ENCODE measurements at regions not wholly inside any gene's neighbourhood (a gene's known extent, or its start where the extent isn't known, plus 50 kb on each side); places are given as distances from the start of the nearest gene placed in this dataset.

DNA sequence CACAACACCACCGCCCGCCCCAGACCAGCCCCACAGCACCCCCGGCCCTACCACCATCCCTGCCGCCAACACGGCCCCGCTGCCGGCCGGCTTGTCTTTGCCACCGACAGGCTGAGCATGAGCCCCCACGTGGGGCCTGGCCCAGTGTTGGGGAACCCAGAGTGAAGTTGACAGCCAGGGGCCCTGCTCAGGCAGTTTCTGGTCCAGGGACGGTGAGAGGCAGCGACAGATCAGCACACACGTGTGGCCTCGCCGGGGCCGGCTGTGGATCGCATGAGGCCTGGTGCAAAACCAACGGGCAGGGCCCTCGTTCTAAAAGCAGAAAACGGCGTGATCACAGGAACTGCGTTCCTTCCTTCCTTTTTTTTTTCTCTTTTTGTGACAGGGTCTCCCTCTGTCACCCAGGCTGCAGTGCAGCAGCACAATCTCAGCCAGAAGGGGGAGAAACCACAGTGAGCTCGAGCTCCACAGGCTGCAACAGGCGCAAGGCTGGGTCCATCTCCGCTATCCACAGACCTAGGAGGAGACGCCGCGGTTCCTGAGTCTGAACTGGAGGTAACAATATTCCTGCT is 50.5 kb upstream of the FBRSL1 start:
- DNase-seq, result no peak

DNA sequence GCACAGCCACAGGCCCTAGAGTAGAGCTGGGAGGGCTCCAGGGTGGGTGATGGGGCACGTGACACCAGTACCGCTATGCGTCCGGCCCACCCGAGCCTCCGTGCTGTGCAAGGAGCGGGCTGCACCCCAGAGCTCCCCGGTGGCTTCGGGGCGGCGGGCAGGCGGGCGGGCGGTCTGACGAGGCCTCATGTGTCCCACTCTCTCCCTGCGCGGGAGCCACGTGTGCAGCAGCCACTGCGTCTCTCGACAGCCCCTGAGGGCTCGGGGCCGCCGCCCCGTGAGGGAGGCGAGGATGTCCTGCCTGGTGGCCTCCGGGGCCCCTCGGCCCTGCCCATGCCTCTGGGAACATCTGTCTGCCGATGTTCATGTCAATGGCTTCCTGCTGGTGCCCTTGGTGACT is 51.2 kb upstream of the FBRSL1 start:
- DNase-seq, result no peak

DNA sequence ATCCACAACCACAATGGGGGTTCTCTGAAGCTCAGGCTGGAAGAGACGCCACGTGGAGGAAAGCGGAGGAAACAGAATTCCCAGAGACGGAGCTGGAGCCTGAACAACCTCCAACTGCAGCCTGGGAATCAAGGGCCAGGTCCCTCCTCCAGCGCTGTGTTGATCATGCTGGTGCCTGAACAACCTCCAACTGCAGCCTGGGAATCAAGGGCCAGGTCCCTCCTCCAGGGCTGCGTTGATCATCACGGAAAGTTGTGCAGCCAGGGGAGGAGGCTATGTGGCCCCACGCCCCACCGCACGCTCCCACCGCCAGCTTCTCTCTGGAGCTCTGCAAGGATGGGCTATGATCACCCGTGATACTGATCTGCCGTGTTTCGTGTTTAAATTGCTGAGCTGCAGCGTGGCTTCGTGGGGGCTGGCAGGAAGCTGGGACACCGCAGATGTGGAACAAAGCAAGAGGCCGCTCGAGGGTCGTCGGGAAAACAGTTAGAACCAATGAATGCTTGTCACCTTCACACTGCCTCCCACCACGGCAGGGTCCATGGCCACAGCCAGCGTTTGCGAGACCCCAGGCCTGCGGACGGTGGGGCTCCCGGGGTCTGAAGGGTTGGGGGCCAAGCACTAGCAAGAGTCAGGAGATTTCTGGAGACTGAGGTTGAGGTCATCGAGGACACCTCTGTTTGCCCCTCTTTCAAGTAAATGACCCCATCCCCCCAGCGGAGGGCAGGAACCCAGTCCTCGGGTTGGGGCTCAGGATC is 51.8 kb upstream of the FBRSL1 start:
- DNase-seq, result no peak

DNA sequence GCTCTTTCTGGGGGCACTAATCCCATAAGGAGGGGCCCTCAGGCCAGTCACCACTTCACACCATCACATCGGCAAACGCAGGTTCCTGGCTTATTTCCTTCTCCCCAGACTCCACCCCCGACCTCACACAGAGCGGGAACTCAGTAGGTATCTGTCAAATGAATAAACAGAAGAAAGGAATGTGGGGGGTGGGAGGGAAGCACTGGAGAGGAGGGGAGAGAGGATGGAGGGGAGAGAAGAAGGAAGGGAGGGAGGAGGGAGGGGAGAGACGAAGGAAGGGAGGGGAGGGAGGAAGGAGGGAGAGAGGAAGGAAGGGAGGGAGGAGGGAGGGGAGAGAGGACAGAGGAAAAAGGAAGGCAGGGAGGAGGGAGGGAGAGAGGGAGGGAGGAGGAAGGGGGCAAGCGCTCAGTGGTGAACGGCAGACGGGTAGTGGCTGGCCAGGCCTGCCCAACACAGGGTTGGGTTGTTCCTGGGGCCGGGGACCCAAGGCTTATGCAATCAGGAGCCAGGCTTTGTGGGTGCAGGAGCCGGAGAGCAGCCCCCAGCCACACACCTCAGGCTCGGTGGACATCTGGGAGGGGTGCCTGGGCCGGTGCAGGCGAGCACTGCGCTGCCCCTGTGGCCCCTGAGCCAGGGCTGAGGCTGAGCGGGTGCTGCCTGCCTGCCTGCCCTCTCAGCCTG is 52.6 kb upstream of the FBRSL1 start:
- no peak for DNase-seq

DNA sequence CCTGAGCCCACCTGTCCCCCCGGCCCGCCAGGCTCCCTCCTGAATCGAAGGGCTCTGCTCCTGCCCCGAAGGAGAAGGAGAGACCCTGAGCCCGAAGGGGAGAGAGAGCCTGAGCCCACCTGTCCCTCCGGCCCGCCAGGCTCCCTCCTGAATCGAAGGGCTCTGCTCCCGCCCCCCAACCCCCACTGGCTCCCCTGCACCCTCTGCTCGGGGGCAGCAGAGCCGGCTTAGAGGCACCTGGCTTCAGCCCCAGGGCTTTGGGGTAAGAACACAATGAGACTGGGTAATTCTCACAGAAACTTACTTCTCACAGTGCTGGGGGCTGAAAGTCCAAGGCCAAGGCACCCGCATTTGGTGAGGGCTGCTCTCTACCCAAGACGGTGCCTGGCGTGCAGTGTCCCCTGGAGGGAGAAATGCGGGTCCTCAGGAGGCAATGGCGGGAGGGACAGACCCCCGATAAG is 53.1 kb upstream of the FBRSL1 start:
- DNase-seq, result no peak

DNA sequence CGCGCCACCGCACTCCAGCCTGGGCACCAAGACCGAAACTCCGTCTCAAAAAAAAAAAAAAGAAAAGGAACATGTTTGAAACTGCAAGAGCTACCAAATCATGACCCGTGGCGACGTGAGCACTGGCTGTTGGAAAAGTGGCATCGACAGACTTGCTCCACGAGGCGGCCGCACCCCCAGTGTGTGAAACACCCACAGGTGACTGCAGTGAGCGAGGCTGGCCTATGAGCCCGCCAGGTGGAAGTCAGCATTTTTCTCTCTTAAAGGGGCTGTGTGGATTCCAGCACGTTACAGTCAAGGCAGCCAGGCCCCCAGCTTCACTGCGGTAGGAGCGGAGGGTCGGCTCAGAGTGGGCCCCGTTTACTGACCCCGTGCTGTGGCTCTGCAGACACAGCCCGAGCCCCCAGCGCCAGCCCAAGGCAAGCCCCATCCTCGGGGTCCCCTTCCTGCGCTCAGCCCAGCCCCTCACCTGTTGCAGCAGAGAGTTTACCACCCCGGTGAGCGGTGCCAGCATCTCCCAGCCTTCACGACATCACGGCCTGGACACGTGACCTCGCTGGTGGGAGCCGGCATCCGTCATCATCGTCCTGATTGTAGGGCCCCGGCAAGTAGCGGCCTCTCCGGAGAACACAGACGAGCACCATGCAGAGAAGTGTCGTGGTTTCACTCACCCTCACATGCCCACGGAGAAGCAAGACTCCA is 54.3 kb upstream of the FBRSL1 start:
- no peak for DNase-seq

DNA sequence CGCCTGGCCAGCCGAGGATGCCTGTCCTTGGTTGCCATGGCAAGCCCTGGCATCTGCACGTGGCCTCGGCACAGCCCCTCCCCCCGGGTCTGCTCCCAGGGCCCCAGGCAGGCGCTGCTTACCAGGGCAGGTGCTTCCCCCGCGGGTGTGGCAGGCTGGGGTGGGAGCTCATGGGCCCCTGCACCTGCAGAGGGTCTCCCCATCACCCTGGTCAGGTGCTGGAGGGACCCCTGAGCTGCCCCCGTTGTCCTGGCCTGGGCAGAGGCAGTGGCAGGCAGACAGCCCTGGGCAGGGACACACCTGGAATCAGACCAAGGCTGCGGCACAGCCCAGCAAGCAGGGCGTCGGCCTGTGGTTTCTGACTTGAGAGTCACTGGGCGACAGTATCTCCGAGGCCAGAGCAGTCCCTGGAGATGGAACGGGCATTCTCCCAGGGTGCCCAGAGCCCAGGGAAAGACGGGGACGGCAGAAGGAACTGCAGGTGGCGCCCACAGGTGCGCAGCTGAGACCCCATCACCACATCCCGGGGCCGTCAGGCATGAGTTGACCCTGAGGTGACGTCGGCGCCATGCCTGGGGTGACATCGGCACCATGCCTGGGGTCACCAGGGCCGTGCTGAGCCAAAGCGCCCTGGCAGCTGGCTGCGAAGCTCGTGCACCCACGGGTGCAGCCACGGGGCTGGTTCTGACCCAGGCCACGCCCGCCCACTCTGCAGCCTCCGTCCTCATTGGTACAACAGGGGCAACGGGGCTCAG is 56.1 kb upstream of the FBRSL1 start:
- no peak for DNase-seq

DNA sequence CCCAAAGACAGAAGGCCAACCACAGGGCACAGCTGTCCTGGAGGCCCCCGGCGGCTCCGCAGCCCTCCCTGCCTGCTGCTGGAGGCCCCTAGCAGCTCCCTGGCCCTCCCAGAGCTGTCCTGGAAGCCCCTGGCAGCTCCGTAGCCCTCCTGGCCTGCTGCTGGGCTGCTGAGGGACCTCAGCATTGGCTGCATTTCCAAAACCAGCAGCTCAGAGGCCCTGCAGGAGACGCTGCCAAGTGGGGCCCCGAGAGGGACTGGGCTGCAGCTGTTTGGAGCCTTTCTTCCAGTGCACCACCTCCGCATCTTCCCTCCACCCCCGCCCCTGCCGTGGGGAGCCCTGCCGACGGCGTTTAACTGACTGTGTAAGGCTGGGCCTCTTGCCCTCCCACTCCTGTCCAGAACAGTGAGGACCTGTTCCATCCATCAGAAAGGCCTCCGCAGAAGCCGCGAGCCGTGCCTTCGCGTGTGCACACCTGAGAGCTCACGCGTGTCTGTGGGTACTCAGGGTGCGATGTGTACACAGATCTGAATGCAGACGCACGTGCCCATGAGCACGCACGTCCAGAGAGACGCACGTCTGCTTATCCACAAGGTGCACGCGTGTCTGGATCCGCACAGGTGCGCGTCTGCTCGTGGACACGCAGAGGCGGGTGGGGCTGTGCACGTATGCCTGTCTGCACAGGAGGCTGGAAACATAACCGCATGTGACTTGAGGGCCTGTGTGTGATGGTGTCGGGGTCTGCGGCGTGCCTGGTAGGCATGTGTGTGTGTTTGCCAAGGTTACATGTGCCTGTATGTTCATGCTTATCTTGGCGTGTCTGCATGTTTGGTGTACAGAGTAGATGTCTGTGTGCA is 57.0 kb upstream of the FBRSL1 start:
- DNase-seq, result no peak

DNA sequence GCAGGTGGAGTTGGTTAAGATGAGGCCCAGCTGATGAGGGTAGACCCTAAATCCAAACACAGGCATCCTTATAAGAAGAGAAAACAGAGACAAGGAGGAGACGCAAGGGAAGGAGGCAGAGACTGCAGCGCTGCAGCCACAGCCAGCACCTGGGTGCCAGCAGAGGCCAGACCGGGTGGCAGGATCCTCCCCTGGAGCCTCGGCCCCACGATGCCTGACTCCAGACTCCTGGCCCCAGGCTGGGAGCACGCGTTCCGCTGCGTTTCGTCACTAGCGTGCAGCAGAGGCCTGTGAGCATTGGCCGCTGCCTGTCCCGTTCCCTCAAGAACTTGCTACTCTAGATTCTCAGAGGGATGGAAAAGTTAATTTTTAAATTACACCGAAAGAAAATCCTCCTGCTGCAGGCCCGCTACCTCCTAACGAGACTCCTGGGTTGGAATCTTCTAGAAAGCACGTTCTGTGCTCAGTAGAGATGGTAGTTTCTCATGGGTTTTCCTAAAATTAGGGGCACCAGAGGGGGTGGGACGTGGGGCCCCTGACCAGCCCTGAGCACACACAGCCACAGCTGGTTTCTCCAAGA is 57.7 kb upstream of the FBRSL1 start:
- no peak for DNase-seq

DNA sequence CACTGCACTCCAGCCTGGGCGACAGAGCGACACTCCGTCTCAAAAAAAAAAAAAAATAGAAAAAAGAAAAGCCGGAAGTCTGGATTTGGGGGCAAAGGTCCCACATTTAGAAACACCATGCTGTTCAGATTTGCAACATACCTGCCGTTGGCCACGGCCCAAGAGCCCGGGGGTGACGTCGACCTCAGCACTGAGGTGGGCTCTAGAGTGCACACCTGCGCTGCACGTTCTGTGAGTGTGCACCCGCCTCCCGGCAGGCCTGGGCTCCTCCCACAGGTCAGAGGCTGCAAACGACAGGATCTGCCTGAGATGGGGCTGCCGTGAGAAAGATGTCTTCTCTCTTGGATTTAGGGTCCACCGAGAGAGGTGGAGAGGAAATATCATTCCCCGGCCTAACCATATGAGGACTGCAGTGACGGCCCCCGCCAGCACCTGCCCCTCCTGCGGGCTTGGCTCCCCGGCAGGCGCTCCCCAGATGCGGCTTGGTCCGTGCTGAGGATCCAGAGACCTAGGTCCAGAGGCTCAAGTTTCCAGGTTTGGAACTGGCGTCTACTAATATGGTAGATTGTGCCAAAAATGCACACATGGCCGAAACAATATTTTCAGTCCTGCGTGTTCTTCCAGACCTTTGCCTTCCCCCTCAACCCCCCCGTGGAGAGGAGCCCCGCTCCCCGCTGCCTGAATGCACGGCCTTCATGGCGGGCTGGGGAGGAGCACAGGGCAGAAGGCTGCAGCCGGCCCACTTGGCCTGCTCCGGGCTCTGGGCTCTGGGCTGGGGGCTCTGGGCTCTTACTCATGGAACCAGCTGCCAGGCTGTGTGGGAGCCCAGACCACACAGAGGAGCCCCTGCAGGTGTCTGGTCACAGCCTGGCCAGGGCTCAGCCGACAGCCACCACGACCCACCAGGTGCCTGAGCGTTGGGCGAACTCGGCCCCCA is 58.8 kb upstream of the FBRSL1 start:
- no peak for DNase-seq

DNA sequence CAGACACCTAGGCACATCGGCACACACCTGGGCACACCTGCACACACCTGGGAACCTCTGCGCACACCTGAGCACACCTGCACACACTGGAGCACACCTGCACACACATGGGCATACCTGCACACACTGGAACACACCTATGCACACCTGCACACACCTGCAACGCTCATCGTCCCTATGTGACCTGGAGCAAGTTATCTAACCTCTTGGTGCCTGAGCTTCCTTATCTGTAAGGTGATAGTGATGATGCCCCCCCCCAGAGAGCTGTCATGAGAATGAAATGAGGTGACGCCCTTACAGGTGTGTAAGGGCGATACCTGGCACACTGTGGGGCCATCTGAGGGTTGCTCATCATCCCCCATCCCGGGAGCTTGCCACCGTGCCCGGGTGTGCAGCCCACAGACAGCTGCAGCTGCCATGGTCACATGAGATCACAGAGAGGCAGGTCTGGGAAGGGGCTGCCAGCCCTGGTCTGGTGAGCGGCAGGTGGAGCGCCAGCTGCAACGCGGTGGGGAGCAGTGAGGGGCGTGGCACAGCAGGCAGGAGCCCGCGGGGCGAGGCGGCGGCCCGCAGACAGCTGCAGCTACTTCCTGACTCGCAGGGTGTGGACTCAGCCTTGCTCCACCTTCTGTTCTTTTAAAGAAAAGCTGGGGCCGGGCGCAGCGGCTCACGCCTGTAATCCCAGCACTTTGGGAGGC is 59.9 kb upstream of the FBRSL1 start:
- DNase-seq, result peak; percentile 57

DNA sequence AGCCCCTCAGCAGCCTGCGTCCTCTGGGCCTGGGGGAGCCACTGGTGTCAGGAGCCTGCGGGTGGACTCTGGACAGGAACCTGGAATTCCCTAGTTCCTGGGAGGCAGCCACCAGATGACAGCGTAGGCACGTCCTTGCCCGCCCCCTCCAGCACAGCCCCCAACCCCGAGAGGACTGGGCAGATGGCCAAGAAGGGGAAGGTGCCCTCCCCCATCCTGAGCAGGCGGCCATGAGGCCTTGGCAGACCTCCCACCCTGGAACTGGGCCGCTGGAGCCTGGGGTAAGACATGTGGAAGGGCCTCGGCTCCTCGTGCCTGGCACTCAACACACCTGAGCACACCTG is 60.4 kb upstream of the FBRSL1 start:
- DNase-seq, result no peak

DNA sequence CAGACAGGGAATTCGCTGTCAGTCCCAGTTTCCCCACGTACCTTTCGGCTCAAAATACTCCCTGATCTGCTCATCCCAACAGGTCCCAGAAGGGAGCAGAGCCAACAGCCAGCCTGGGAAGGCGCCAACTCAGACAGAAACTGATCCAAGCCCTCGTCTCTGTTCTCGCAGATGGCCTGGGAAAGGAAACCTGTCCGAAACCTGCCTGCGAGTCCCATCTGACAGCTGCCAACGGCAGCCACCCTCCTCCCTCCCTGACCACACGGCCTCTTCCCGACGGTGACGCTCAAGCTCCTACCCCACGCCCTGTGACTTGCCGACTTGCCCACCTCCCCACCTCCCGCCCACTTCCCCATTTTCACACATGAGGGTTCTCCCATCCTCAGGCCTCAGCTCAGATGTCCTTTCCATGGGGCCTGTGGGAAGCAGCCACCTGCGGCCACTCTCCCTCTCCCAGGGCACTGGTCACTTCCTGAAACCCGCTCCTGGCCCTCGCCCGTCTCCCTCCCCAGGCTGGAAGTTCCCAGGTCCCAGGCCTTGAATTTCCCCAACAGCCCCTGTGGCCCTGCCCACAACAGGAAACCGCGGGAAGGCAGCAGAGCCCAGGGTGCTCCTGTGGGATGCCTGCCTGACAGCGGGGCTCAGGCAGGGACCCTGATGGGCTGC is 60.9 kb upstream of the FBRSL1 start:
- DNase-seq, result no peak

DNA sequence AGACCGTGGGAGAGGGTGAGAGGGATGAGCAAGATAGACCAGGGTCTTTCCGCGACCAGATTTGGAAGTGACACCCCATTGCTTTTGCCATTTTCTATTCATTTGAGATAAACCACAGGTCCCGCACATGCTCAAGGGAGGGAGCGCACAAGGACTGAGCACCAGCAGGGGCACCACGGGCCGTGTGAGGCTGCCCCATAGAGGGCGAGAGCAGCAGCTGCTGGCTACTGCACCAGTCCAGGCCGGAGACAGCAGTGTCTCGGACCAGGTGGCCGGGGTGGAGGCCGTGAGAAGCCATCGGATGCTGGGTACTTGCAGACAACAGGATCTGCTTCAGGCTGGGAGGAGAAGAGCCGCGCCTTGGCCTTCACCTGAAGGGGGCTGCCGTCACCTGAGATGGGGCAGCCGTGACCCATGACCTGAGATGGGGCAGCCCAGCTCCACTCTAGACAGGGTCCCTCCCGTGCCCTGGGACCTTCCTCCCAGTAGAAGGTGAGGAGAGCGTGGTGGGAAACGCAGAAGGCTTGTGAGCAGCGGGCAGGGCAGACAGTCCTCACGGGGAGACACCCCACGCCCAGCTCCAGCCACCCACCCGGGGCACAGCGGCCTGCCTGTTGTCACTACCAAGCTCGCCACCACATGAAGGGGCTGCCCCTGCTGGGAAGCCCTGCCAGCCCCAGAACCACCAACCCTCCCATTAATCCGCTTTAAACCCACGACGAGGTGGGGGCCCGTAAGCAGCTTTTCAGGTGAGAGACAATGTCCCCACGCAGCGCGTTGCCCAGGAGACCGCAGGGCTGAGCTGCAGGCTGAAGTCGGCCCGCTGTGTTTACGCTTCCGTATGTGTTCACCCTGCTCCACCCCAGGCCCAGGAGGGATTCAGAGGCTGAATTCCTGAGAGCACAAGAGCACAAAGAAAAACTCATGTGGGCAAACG is 61.7 kb upstream of the FBRSL1 start:
- DNase-seq, result no peak

DNA sequence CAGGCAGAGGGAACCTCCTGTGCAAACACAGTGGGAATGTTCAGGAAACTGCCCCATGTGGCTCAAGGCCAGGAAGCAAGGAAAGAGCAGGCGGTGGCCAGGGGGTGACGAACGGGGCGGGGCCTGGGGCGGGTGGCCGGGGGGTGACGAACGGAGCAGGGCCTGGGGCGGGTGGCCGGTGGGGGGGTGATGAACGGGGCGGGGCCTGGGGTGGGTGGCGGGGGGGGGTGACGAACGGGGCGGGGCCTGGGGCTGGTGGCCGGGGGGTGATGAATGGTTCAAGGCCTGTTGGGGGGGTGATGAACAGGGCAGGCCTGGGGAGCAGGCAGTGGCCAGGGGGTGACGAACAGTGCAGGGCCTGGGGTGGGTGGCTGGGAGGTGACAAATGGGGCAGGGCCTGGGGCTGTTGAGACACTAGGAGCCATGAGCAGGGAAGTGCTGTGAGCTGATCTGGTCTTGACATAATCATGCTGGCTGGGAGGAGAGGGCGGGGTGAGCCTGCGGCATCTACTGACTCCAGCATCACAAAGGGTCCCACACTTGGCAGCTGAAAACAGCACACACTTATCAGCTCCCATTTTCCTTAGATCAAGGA is 62.7 kb upstream of the FBRSL1 start:
- no peak for DNase-seq

DNA sequence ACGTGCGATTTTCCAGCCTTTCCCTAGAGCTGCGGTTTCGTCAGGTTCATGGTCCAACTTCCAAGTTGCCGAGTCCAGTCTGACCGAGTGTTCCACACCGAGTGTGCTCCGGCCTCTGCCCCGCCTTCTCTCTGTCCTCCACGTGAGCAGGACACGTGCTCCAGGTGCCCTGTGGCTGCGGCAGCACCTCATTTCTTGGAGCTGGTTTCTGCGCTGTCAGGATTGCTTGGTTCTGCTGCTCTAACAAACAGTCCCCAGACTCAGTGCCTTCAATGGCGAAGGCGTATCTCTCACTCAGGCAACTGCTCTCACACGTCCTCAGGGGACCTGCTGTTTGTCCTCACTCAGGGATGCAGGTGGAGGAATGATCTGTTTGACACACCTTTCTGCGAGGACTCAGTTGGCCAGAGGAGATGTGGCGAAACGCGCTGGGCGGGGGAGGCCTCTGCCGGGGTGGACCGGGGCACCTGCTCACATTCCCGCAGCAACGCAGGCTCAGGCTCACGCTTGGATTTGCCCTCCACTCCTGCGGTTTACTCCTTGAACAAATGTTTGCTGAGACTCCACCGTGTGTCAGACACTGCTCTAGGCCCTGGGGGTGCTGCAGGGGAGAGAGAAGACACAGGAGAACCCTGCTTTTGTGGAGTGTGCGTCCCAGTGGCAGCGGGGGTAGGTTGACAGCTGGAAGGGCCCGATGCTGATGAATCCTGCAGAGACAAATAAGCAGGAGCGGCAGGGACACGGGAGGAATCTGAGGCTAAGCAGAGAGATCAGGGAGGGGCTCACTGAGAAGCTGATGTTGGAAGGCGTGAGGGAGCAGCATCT is 63.4 kb upstream of the FBRSL1 start:
- no peak for DNase-seq

DNA sequence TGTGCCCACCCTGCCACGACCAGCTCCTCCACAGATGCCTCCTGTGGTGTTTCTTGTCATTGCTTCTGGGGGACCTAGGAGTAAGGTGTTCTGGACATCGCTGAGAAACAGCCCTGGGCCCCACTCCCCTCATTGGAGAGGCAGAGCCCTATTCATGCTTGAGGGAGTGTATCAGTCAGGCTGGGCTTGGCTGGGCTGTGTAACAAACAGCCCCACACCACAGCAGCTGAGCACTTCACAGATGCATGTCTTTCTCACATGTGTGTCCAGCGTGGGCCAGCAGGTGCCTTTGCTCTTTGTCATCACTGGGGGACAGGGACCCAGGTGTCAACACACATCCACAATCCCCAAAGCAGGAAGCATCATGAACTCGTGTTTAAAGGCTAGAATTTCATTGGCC is 65.1 kb upstream of the FBRSL1 start:
- DNase-seq, result no peak
